CD4-positive, alpha-beta T cell (primary cell): ENCODE measurements at regions not wholly inside any gene's neighbourhood (a gene's known extent, or its start where the extent isn't known, plus 50 kb on each side); places are given as distances from the start of the nearest gene placed in this dataset.

Experiments used
- ATAC-seq: fragments of 200-7000 bp; cut with Tn5 transposase; one replicate; pipeline ENCODE4 v1.10.0; 2022; ENCODE audit warnings: mild to moderate bottlenecking; ENCODE audit not compliant: poor library complexity
- CTCF ChIA-PET: fragments of 350-600 bp; sonication (Branson Sonifier 250); formaldehyde crosslinking; loops from one replicate; lab custom pipeline; 2021; ENCODE audit warnings: antibody characterized with exemption, inconsistent platforms; lab: Charles Lee
- POLR2A ChIA-PET: fragments of 350-600 bp; sonication (Branson Sonifier 250); formaldehyde crosslinking; loops from one replicate; lab custom pipeline; 2021; ENCODE audit warnings: antibody characterized with exemption, inconsistent platforms; lab: Charles Lee
- DNase-seq, 14 experiments: peaks; one replicate each; pipeline ENCODE4 v3.0.0-alpha.2; 2013 to 2020; ENCODE audit warnings: mixed read lengths in 2 of 14
- H3K27ac ChIP-seq, 2 donors: one replicate each; pipeline versions ENCODE4 v1.5.1 to v1.7.0; 2013; ENCODE audit warnings: low read length in 2 of 2, low read depth in 1 of 2, mild to moderate bottlenecking in 1 of 2
- H3K27me3 ChIP-seq, 2 experiments: 1 replicate in 1 of 2; 2 replicates in 1 of 2; pipeline versions ENCODE4 v1.6.1 to v1.7.0; 2013; ENCODE audit warnings: low read length in 2 of 2, control low read depth in 1 of 2, mild to moderate bottlenecking in 1 of 2, moderate library complexity in 1 of 2; ENCODE audit not compliant: insufficient read depth in 2 of 2, control insufficient read depth in 1 of 2
- H3K36me3 ChIP-seq: one replicate; pipeline ENCODE4 v1.6.1; 2013; ENCODE audit warnings: low read length, control low read depth; ENCODE audit not compliant: insufficient read depth
- H3K4me1 ChIP-seq: one replicate; pipeline ENCODE4 v1.6.1; 2013; ENCODE audit warnings: low read length, control low read depth; ENCODE audit not compliant: insufficient read depth
- H3K4me3 ChIP-seq: one replicate; pipeline ENCODE4 v1.5.1; 2013; ENCODE audit warnings: mild to moderate bottlenecking, low read length, moderate library complexity
- H3K9me3 ChIP-seq, 2 experiments: 1 replicate in 1 of 2; 2 replicates in 1 of 2; pipeline versions ENCODE4 v1.6.1 to v1.7.0; 2013; ENCODE audit warnings: low read length in 2 of 2, mild to moderate bottlenecking in 2 of 2, control low read depth in 1 of 2, moderate library complexity in 1 of 2; ENCODE audit not compliant: control insufficient read depth in 1 of 2, insufficient read depth in 1 of 2
- H3K27ac Mint-ChIP-seq: one replicate; pipeline ENCODE4 v1.8.0; 2020; ENCODE audit warnings: mixed read lengths
- H3K27me3 Mint-ChIP-seq: one replicate; pipeline ENCODE4 v1.8.0; 2021; ENCODE audit warnings: mixed read lengths
- H3K36me3 Mint-ChIP-seq: one replicate; pipeline ENCODE4 v1.8.0; 2021; ENCODE audit warnings: low read depth, mixed read lengths
- H3K4me1 Mint-ChIP-seq: one replicate; pipeline ENCODE4 v1.8.0; 2021; ENCODE audit warnings: low read depth, mixed read lengths
- H3K4me3 Mint-ChIP-seq: one replicate; pipeline ENCODE4 v1.8.0; 2020; ENCODE audit warnings: mild to moderate bottlenecking, mixed read lengths
- H3K9me3 Mint-ChIP-seq: one replicate; pipeline ENCODE4 v1.8.0; 2020; ENCODE audit warnings: mixed read lengths
- CTCF ChIP-seq: fragments of 200-600 bp; IDR thresholded peaks from one replicate; pipeline ENCODE4 v1.8.0; 2022; ENCODE audit warnings: antibody characterized with exemption, mild to moderate bottlenecking
- intact Hi-C, 2 experiments: fragments of 100-400 bp; cut with DNase I in 1 of 2; cut with micrococcal nuclease in 1 of 2; formaldehyde crosslinking; loops; one replicate each; pipeline versions ENCODE4 v1.15.1 to v1.9.0; 2023 to 2025; cut with DNase I, micrococcal nuclease

GRCh38 chr12:45623221-45623620, 106.3 kb upstream of the ARID2 start:
- Mint-ChIP-seq H3K27me3 (peaks cover 17% of the 10 kb centered on the region), H3K4me1 (no peaks in the 10 kb centered on the region)
- POLR2A ChIA-PET: no interaction called here

GRCh38 chr12:45623940-45624339, 105.6 kb upstream of the ARID2 start:
- ATAC-seq (no peak), DNase-seq (no peak)
- Histone ChIP-seq H3K4me3 (no peak overlapping the region), H3K27ac (no peak overlapping the region), H3K4me1 (no peaks in the 10 kb centered on the region), H3K27me3 (peaks cover 0 to 3% of the 10 kb centered on the region in 2 experiments), H3K36me3 (no peaks in the 10 kb centered on the region), H3K9me3 (peaks cover 0 to 4% of the 10 kb centered on the region in 2 experiments)
- ChIA-PET POLR2A (no interaction called here), CTCF (no interaction called here)
- H3K4me3 Mint-ChIP-seq: no peak overlapping the region
- H3K27me3 Mint-ChIP-seq: peaks cover 17% of the 10 kb centered on the region
- no peak overlapping the region for H3K27ac Mint-ChIP-seq
- no peaks in the 10 kb centered on the region for H3K4me1 Mint-ChIP-seq
- no peaks in the 10 kb centered on the region for H3K9me3 Mint-ChIP-seq
- intact Hi-C loops: no loop called here
- no peak for TF ChIP-seq CTCF
- H3K36me3 Mint-ChIP-seq: no peaks in the 10 kb centered on the region

More at GRCh38 chr12:45623221-45623620, 106.3 kb upstream of the ARID2 start:
- no peak overlapping the region for H3K27ac ChIP-seq
- no peaks in the 10 kb centered on the region for H3K36me3 ChIP-seq
- H3K4me3 ChIP-seq: no peak overlapping the region
- CTCF ChIA-PET: no interaction called here
- DNase-seq (no peak), ATAC-seq (no peak)
- H3K9me3 ChIP-seq: peaks cover 0 to 6% of the 10 kb centered on the region in 2 experiments
- Mint-ChIP-seq H3K36me3 (no peaks in the 10 kb centered on the region), H3K27ac (no peak overlapping the region), H3K4me3 (no peak overlapping the region), H3K9me3 (no peaks in the 10 kb centered on the region)
- H3K27me3 ChIP-seq: peaks cover 0 to 3% of the 10 kb centered on the region in 2 experiments
- H3K4me1 ChIP-seq: no peaks in the 10 kb centered on the region
- TF ChIP-seq CTCF: no peak
- intact Hi-C loops: no loop called here

- no peak for DNase-seq
- ChIA-PET POLR2A (no interaction called here), CTCF (no interaction called here)
- Histone ChIP-seq H3K9me3 (peaks cover 0 to 3% of the 10 kb centered on the region in 2 experiments), H3K27me3 (peaks cover 0 to 3% of the 10 kb centered on the region in 2 experiments), H3K4me1 (no peaks in the 10 kb centered on the region), H3K36me3 (no peaks in the 10 kb centered on the region), H3K27ac (no peak overlapping the region), H3K4me3 (no peak overlapping the region)
- Mint-ChIP-seq H3K27ac (no peak overlapping the region), H3K4me3 (no peak overlapping the region), H3K27me3 (peaks cover 14% of the 10 kb centered on the region), H3K36me3 (no peaks in the 10 kb centered on the region), H3K4me1 (no peaks in the 10 kb centered on the region), H3K9me3 (no peaks in the 10 kb centered on the region)
- TF ChIP-seq CTCF: no peak
- intact Hi-C loops: no loop called here
- ATAC-seq: no peak
Measured at GRCh38 chr12:45626965-45627364, 102.5 kb upstream of the ARID2 start.
